Transverse colon (tissue), 3 donors: ENCODE measurements at regions not wholly inside any gene's neighbourhood (a gene's known extent, or its start where the extent isn't known, plus 50 kb on each side); places are given as distances from the start of the nearest gene placed in this dataset.

Experiments used
- POLR2A ChIP-seq: fragments of 450-650 bp; IDR thresholded peaks from one replicate; pipeline ENCODE4 v1.6.1; 2016; ENCODE audit warnings: antibody characterized with exemption, mild to moderate bottlenecking, moderate library complexity
- TF ChIP-seq, protein P1 (sequence below), 5 experiments: fragments of 200-600 bp in 3 of 5; fragments of 450-650 bp in 2 of 5; sonication (generic) in 3 of 5; IDR thresholded peaks; 1 replicate in 2 of 5; 2 replicates in 3 of 5; pipeline ENCODE4 v1.5.1; 2016 to 2017; ENCODE audit warnings: antibody characterized with exemption in 5 of 5, inconsistent platforms in 3 of 5, mild to moderate bottlenecking in 2 of 5, moderate library complexity in 1 of 5

DNA sequence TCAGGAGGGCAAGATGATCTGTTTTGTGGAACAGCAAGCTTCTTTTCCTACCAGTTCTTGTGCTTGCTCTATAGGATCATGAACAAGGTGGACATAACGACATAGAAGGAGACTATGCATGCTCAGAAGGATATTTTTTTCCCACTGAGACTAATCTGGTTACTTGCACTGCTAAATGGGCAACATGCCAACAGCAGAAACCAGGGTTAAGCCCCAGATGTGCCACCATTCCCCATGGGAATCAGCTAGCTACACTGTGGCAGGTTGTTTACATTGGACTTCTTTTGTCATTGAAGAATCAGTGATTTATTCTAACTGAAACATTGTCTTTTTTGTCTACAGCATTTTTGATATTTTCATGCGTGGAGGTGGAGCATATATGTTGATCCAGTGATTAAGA, 165.6 kb downstream of the C4orf33 start:
- TF ChIP-seq POLR2A, result no peak
- TF ChIP-seq, protein P1, sequence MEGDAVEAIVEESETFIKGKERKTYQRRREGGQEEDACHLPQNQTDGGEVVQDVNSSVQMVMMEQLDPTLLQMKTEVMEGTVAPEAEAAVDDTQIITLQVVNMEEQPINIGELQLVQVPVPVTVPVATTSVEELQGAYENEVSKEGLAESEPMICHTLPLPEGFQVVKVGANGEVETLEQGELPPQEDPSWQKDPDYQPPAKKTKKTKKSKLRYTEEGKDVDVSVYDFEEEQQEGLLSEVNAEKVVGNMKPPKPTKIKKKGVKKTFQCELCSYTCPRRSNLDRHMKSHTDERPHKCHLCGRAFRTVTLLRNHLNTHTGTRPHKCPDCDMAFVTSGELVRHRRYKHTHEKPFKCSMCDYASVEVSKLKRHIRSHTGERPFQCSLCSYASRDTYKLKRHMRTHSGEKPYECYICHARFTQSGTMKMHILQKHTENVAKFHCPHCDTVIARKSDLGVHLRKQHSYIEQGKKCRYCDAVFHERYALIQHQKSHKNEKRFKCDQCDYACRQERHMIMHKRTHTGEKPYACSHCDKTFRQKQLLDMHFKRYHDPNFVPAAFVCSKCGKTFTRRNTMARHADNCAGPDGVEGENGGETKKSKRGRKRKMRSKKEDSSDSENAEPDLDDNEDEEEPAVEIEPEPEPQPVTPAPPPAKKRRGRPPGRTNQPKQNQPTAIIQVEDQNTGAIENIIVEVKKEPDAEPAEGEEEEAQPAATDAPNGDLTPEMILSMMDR (IDR thresholded peaks at IDR 0.05), result no peak
